Right atrium auricular region (tissue), 2 donors: ENCODE measurements at regions not wholly inside any gene's neighbourhood (a gene's known extent, or its start where the extent isn't known, plus 50 kb on each side); places are given as distances from the start of the nearest gene placed in this dataset.
A peak's percentile ranks its signal among the peaks of the same experiment; 100 is the strongest.
"Not testable (repeated sequence)": the region's sequence is repeated elsewhere in the genome, so short reads cannot be mapped to it uniquely, and the experiment has no call there.

Source experiments
- DNase-seq: peaks from one replicate; pipeline ENCODE4 v3.0.0-alpha.2; 2019; ENCODE audit warnings: low spot score
- H3K27ac ChIP-seq, 2 donors: fragments of 200-600 bp; sonication (generic); 1 replicate in 1 of 2; 2 replicates in 1 of 2; pipeline ENCODE4 v1.5.1; 2016 to 2019
- H3K27me3 ChIP-seq, 2 donors: fragments of 200-600 bp; sonication (generic); one replicate each; pipeline versions ENCODE4 v1.5.1 to v1.6.0; 2017 to 2019
- H3K36me3 ChIP-seq: fragments of 200-600 bp; sonication (generic); one replicate; pipeline ENCODE4 v1.5.1; 2016
- H3K4me1 ChIP-seq, 2 donors: fragments of 200-600 bp; sonication (generic); one replicate each; pipeline versions ENCODE4 v1.5.1 to v1.6.0; 2017 to 2019
- H3K4me3 ChIP-seq, 2 donors: fragments of 200-600 bp; sonication (generic); 1 replicate in 1 of 2; 2 replicates in 1 of 2; pipeline ENCODE4 v1.5.1; 2017 to 2019; ENCODE audit warnings: mild to moderate bottlenecking in 1 of 2, moderate library complexity in 1 of 2
- H3K9me3 ChIP-seq, 2 donors: fragments of 200-600 bp; sonication (generic); one replicate each; pipeline ENCODE4 v1.5.1; 2019
- TF ChIP-seq, protein P1 (sequence below), 2 donors: fragments of 200-600 bp; sonication (generic); IDR thresholded peaks; one replicate each; pipeline ENCODE4 v1.5.1; 2019; ENCODE audit warnings: antibody characterized with exemption in 2 of 2

GRCh38 chr6:3918469-3918868 is 69.3 kb downstream of the FAM50B start:
- Histone ChIP-seq H3K27ac (peak overlapping the region; percentile 75 to 89), H3K27me3 (no peaks in the 10 kb centered on the region), H3K4me3 (no peak overlapping the region), H3K9me3 (no peaks in the 10 kb centered on the region), H3K4me1 (peaks cover 0 to 24% of the 10 kb centered on the region in 2 donors), H3K36me3 (no peaks in the 10 kb centered on the region)
- TF ChIP-seq, protein P1, sequence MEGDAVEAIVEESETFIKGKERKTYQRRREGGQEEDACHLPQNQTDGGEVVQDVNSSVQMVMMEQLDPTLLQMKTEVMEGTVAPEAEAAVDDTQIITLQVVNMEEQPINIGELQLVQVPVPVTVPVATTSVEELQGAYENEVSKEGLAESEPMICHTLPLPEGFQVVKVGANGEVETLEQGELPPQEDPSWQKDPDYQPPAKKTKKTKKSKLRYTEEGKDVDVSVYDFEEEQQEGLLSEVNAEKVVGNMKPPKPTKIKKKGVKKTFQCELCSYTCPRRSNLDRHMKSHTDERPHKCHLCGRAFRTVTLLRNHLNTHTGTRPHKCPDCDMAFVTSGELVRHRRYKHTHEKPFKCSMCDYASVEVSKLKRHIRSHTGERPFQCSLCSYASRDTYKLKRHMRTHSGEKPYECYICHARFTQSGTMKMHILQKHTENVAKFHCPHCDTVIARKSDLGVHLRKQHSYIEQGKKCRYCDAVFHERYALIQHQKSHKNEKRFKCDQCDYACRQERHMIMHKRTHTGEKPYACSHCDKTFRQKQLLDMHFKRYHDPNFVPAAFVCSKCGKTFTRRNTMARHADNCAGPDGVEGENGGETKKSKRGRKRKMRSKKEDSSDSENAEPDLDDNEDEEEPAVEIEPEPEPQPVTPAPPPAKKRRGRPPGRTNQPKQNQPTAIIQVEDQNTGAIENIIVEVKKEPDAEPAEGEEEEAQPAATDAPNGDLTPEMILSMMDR (IDR thresholded peaks at IDR 0.05) = no peak
- peak; percentile 42 for DNase-seq

DNA sequence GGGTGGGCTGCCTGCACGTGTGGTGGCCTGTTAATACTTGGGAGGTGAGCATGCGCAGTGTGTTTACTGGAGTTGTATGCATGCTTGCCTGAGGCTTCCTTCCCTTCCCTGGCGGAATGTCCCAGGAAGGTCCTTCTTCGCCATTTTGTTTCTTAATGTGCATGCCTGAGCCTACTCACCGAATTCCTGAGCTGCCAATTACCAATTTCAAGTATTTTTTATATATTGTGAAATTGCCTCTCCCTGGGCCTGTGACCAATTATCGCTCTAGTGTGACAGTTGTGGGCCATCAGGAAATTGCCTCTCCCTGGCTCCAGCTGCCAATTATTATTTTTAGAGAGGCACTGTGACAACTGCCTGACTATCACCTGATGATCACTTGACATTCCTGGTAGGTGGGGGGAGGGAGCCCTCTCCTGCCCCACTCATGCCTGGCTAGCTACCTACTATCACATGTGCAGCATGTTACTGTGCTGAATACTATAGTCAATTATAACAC is 70.0 kb downstream of the FAM50B start:
- TF ChIP-seq, protein P1 (IDR thresholded peaks at IDR 0.05) = no peak
- Histone ChIP-seq H3K36me3 (no peaks in the 10 kb centered on the region), H3K4me3 (no peak overlapping the region), H3K4me1 (peaks cover 0 to 17% of the 10 kb centered on the region in 2 donors), H3K9me3 (no peaks in the 10 kb centered on the region), H3K27me3 (no peaks in the 10 kb centered on the region), H3K27ac (peak overlapping the region; percentile 75 to 89)
- peak; percentile 61 for DNase-seq

GRCh38 chr6:3919849-3920248 is 70.7 kb downstream of the FAM50B start:
- TF ChIP-seq, protein P1 (IDR thresholded peaks at IDR 0.05) = no peak
- Histone ChIP-seq H3K36me3 (no peaks in the 10 kb centered on the region), H3K9me3 (no peaks in the 10 kb centered on the region), H3K27me3 (no peaks in the 10 kb centered on the region), H3K27ac (peak overlapping the region; percentile 72 to 89), H3K4me3 (no peak overlapping the region), H3K4me1 (peaks cover 0 to 16% of the 10 kb centered on the region in 2 donors)
- peak; percentile 44 for DNase-seq

GRCh38 chr6:3920321-3920720 is 71.1 kb downstream of the FAM50B start:
- H3K27me3 ChIP-seq = no peaks in the 10 kb centered on the region
- H3K36me3 ChIP-seq = no peaks in the 10 kb centered on the region
- DNase-seq = no peak
- H3K4me3 ChIP-seq = no peak overlapping the region
- H3K27ac ChIP-seq = peak overlapping the region in 1 of 2 donors; percentile 72
- TF ChIP-seq, protein P1 (IDR thresholded peaks at IDR 0.05) = no peak
- no peaks in the 10 kb centered on the region for H3K9me3 ChIP-seq
- peaks cover 0 to 20% of the 10 kb centered on the region in 2 donors for H3K4me1 ChIP-seq

- Histone ChIP-seq H3K27me3 (no peaks in the 10 kb centered on the region), H3K9me3 (no peaks in the 10 kb centered on the region), H3K36me3 (no peaks in the 10 kb centered on the region), H3K4me3 (no peak overlapping the region), H3K4me1 (peaks cover 0 to 20% of the 10 kb centered on the region in 2 donors), H3K27ac (no peak overlapping the region)
- peak; percentile 50 for DNase-seq
- TF ChIP-seq, protein P1 (IDR thresholded peaks at IDR 0.05) = no peak
Observed at GRCh38 chr6:3921663-3922062, 72.5 kb downstream of the FAM50B start.

DNA sequence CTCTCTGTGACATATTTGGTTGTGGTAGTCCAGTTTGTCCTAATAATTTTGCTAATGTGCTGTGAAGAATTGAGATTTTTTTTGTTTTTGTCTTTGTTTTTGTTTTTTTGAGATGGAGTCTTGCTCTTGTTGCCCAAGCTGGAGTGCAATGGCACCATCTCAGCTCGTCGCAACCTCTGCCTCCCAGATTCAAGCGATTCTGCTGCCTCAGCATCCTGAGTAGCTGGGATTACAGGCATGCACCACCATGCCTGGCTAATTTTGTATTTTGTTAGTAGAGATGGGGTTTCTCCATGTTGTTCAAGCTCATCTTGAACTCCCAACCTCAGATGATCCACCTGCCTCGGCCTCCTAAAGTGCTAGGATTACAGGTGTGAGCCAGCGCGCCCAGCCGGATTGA is 73.4 kb downstream of the FAM50B start:
- H3K27me3 ChIP-seq, H3K27ac ChIP-seq, H3K9me3 ChIP-seq, H3K4me3 ChIP-seq, H3K36me3 ChIP-seq: not testable (repeated sequence)
- peaks cover 0 to 20% of the 10 kb centered on the region in 2 donors for H3K4me1 ChIP-seq
- peak; percentile 36 for DNase-seq

- H3K9me3 ChIP-seq, H3K36me3 ChIP-seq, H3K27me3 ChIP-seq: not testable (repeated sequence)
- H3K4me3 ChIP-seq = peak overlapping the region in 1 of 2 donors; percentile 22
- DNase-seq = peak; percentile 69
- H3K4me1 ChIP-seq = peaks cover 0 to 21% of the 10 kb centered on the region in 2 donors
- H3K27ac ChIP-seq = peak overlapping the region; percentile 64 to 67
Observed at GRCh38 chr6:3925223-3926149, 76.3 kb downstream of the FAM50B start.
